GM10248 (cell line): ENCODE measurements at regions not wholly inside any gene's neighbourhood (a gene's known extent, or its start where the extent isn't known, plus 50 kb on each side); places are given as distances from the start of the nearest gene placed in this dataset.

Source experiments
- CTCF ChIA-PET: fragments of 300-600 bp; sonication (Branson Sonifier 250); formaldehyde crosslinking; extraction: SDS; loops from one replicate; lab custom pipeline; 2021; ENCODE audit warnings: antibody characterized with exemption; lab: Yijun Ruan, JAX
- POLR2A ChIA-PET: fragments of 350-650 bp; sonication (Branson Sonifier 250); formaldehyde crosslinking; extraction: SDS; loops from one replicate; lab custom pipeline; 2020; ENCODE audit warnings: antibody characterized with exemption; lab: Yijun Ruan, JAX
- DNase-seq: peaks from one replicate; pipeline ENCODE4 v3.0.0; 2012; ENCODE audit errors: extremely low spot score
- TF ChIP-seq, protein P1 (sequence below): IDR thresholded peaks from 2 replicates; pipeline ENCODE4 v1.5.1; 2012; ENCODE audit warnings: mild to moderate bottlenecking, low read depth; ENCODE audit errors: extremely low read depth, missing control alignments, control extremely low read depth

- TF ChIP-seq, protein P1, sequence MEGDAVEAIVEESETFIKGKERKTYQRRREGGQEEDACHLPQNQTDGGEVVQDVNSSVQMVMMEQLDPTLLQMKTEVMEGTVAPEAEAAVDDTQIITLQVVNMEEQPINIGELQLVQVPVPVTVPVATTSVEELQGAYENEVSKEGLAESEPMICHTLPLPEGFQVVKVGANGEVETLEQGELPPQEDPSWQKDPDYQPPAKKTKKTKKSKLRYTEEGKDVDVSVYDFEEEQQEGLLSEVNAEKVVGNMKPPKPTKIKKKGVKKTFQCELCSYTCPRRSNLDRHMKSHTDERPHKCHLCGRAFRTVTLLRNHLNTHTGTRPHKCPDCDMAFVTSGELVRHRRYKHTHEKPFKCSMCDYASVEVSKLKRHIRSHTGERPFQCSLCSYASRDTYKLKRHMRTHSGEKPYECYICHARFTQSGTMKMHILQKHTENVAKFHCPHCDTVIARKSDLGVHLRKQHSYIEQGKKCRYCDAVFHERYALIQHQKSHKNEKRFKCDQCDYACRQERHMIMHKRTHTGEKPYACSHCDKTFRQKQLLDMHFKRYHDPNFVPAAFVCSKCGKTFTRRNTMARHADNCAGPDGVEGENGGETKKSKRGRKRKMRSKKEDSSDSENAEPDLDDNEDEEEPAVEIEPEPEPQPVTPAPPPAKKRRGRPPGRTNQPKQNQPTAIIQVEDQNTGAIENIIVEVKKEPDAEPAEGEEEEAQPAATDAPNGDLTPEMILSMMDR, result no peak
- CTCF ChIA-PET, result interaction anchor here (1.9 kb wide), 1 partner anchor 11 kb away, joined by 5 read pairs; no protein-coding TSS in a partner anchor
- POLR2A ChIA-PET, result no interaction called here
- no peak for DNase-seq
These were observed 560.8 kb upstream of the TBL1XR1 start for GRCh38 chr3:177758126-177758525.

- no peak for DNase-seq
- POLR2A ChIA-PET, result no interaction called here
- CTCF ChIA-PET, result interaction anchor here (1.6 kb wide), 1 partner anchor 17 kb away, joined by 4 read pairs; no protein-coding TSS in a partner anchor
- TF ChIP-seq, protein P1, result no peak
These were observed 563.5 kb upstream of the TBL1XR1 start for GRCh38 chr3:177760803-177761202.

- ChIA-PET CTCF (interaction anchor here (1.1 to 2.0 kb wide), 4 partner anchors 10 to 17 kb away, joined by 3 to 7 read pairs (median 4); no protein-coding TSS in a partner anchor), POLR2A (no interaction called here)
- TF ChIP-seq, protein P1, result no peak
- DNase-seq, result no peak
These were observed 567.2 kb upstream of the TBL1XR1 start for GRCh38 chr3:177764377-177764912.

- ChIA-PET POLR2A (no interaction called here), CTCF (interaction anchor here (1.9 kb wide), 1 partner anchor 11 kb away, joined by 6 read pairs; no protein-coding TSS in a partner anchor)
- DNase-seq, result no peak
- TF ChIP-seq, protein P1, result no peak
These were observed 567.7 kb upstream of the TBL1XR1 start for GRCh38 chr3:177764933-177765332.

DNA sequence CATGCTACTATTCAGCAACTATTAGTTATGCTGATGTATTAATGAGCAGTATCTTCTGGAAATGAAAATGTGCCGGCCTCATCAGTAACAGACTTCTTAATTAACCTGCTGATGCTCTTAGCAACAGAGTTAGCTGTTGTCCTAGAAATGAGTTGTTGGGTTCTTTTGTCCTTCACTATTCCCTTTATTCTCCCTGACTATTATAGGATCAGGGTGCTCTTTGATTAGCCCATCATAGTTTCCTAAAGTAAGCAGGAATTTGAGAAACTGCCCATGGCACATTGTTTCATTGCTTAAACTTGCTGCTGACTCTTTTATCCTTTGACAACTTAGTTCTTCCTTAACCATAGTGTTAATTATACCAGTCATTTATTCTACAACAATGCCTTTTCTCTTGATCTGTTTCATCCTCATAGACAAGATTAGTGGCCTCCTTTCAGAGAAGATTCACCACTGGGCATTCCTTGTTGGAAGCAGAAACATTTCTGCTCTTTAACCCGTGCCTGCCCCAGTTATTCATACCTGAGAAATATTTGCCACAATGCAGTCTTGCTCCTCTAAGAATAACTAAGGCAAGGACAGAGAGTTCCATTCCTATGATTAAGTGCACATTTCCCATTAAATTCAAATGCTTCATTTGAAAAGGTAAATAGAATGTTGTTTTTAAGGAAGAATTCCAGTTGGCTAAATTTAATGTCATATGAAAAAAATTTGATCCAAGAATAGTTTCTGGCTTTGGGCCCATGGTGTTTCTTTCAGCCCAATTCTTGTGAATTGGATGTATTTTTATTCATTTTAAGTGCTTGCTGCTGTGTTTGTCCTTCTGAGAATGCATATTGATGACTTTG, 573.3 kb upstream of the TBL1XR1 start:
- CTCF ChIA-PET, result interaction anchor here (1.0 to 1.2 kb wide), 2 partner anchors 9 to 15 kb away, joined by 4 read pairs; no protein-coding TSS in a partner anchor
- TF ChIP-seq, protein P1, result no peak
- DNase-seq, result no peak
- POLR2A ChIA-PET, result no interaction called here

GRCh38 chr3:177771780-177772179, 574.5 kb upstream of the TBL1XR1 start:
- DNase-seq, result no peak
- TF ChIP-seq, protein P1, result no peak
- POLR2A ChIA-PET, result interaction anchor here (0.6 kb wide), 1 partner anchor 55 kb away, joined by 12 read pairs; no protein-coding TSS in a partner anchor
- CTCF ChIA-PET, result interaction anchor here (1.0 to 1.1 kb wide), 2 partner anchors 13 to 14 kb away, joined by 3 to 4 read pairs; no protein-coding TSS in a partner anchor
